ENCODE measurements at regions not wholly inside any gene's neighbourhood (a gene's known extent, or its start where the extent isn't known, plus 50 kb on each side); places are given as distances from the start of the nearest gene placed in this dataset.

GRCh38 chr6:6818078-6818639 is 229.6 kb downstream of the LY86 start:
- no peak overlapping the region for H2AFZ ChIP-seq (ENCODE audit: low read length)
- no peaks in the 10 kb centered on the region for H3K79me2 ChIP-seq (ENCODE audit: insufficient read depth, low read length)
- Mint-ChIP-seq H3K4me3 (no peak overlapping the region), H3K27ac (no peak overlapping the region; a peak in 1 of 7 replicates), H3K9me3 (no peaks in the 10 kb centered on the region), H3K4me1 (peaks cover 15 to 18% of the 10 kb centered on the region in 2 experiments; a peak in 3 of 4 replicates), H3K27me3 (ENCODE audit: low read depth) (peaks cover 12% of the 10 kb centered on the region), H3K36me3 (ENCODE audit: insufficient read depth in 1 of 3, low read depth in 3 of 3) (no peaks in the 10 kb centered on the region; a peak in 1 of 7 replicates)
- H2AK5ac ChIP-seq (ENCODE audit: insufficient read length, low read length), result no peak overlapping the region
- H2BK5ac ChIP-seq (ENCODE audit: insufficient read length, low read length), result no peak overlapping the region
- DNase-seq, result no peak
- no peak overlapping the region for H3K23ac ChIP-seq (ENCODE audit: insufficient read length, low read depth, low read length)
- H3K14ac ChIP-seq (ENCODE audit: insufficient read depth, low read length), result no peak overlapping the region
- no peak overlapping the region for H2BK20ac ChIP-seq (ENCODE audit: low read depth, low read length, poor library complexity, severe bottlenecking)
- no peaks in the 10 kb centered on the region; the same call in 1 of the 2 replicates for H3K4me1 ChIP-seq (ENCODE audit: insufficient read depth, low read length)
- H3T11ph ChIP-seq (ENCODE audit: low read length), result no peak overlapping the region
- H3K9ac ChIP-seq (ENCODE audit: extremely low read depth, insufficient read length, low read length), result no peak overlapping the region
- no peak overlapping the region for H2BK120ac ChIP-seq (ENCODE audit: low read depth, low read length, poor library complexity, severe bottlenecking)
- H4K91ac ChIP-seq (ENCODE audit: insufficient read length, low read depth, low read length), result no peak overlapping the region
- H4K5ac ChIP-seq (ENCODE audit: insufficient read length, low read depth, low read length), result no peak overlapping the region
- TF ChIP-seq CTCF (conservative IDR thresholded peaks at IDR 0.05), result no peak
- H2BK12ac ChIP-seq (ENCODE audit: insufficient read length, low read depth, low read length), result no peak overlapping the region
- H3K27ac ChIP-seq (ENCODE audit: insufficient read length, low read depth, low read length), result no peak overlapping the region
- H3K56ac ChIP-seq (ENCODE audit: insufficient read length, low read depth, low read length), result no peak overlapping the region
- no peak overlapping the region for H3K18ac ChIP-seq (ENCODE audit: insufficient read length, low read depth, low read length)
- H3K79me1 ChIP-seq (ENCODE audit: insufficient read depth, low read depth, low read length, poor library complexity, severe bottlenecking), result no peaks in the 10 kb centered on the region
- H3K27me3 ChIP-seq (ENCODE audit: insufficient read depth, low read length), result no peaks in the 10 kb centered on the region
- H2BK15ac ChIP-seq (ENCODE audit: low read depth, low read length), result no peak overlapping the region
- H4K8ac ChIP-seq (replicated peaks; ENCODE audit: insufficient read length, low read depth, low read length), result no peak overlapping the region
- no peaks in the 10 kb centered on the region for H4K20me1 ChIP-seq (ENCODE audit: control insufficient read depth, insufficient read depth, insufficient read length)
- WGBS (ENCODE audit: extremely low coverage, insufficient read length, low lambda C conversion rate), result no CpG with 5 or more reads among the region's 10 CpGs
- H3K23me2 ChIP-seq (ENCODE audit: insufficient read length, low read depth, low read length, poor library complexity, severe bottlenecking), result no peaks in the 10 kb centered on the region
- no peaks in the 10 kb centered on the region for H3K9me3 ChIP-seq (ENCODE audit: control insufficient read depth, low read depth, low read length)
- H3K4me2 ChIP-seq (ENCODE audit: insufficient read depth, insufficient read length, low read length), result no peak overlapping the region
- H3K4ac ChIP-seq (ENCODE audit: low read depth, low read length), result no peak overlapping the region
